ENCODE measurements at regions not wholly inside any gene's neighbourhood (a gene's known extent, or its start where the extent isn't known, plus 50 kb on each side); places are given as distances from the start of the nearest gene placed in this dataset.

GRCh38 chr3:196147116-196147515 lies 64.1 kb downstream of the ZDHHC19 start:
- Mint-ChIP-seq H3K36me3 (ENCODE audit: insufficient read depth in 1 of 3, low read depth in 3 of 3) (peaks cover 0 to 27% (median 4%) of the 10 kb centered on the region in 3 experiments; a peak in 3 of 7 replicates), H3K9me3 (peaks cover 38 to 41% of the 10 kb centered on the region in 2 experiments), H3K27me3 (ENCODE audit: low read depth) (no peaks in the 10 kb centered on the region; the same call in none of the 2 replicates), H3K27ac (peak overlapping the region in 1 of 3 experiments; percentile 6; a peak in 1 of 7 replicates), H3K4me1 (peaks cover 19 to 29% of the 10 kb centered on the region in 2 experiments), H3K4me3 (no peak overlapping the region)
- H3K9ac ChIP-seq (ENCODE audit: extremely low read depth, insufficient read length, low read length): no peak overlapping the region
- H3K23ac ChIP-seq (ENCODE audit: insufficient read length, low read depth, low read length): no peak overlapping the region
- no peak overlapping the region for H2AFZ ChIP-seq (ENCODE audit: low read length)
- H3K4me2 ChIP-seq (ENCODE audit: insufficient read depth, insufficient read length, low read length): no peak overlapping the region
- H3T11ph ChIP-seq (ENCODE audit: low read length): no peak overlapping the region
- no peak overlapping the region for H4K5ac ChIP-seq (ENCODE audit: insufficient read length, low read depth, low read length)
- H2BK15ac ChIP-seq (ENCODE audit: low read depth, low read length): no peak overlapping the region
- no peaks in the 10 kb centered on the region for H3K27me3 ChIP-seq (ENCODE audit: insufficient read depth, low read length)
- no peak for TF ChIP-seq CTCF (conservative IDR thresholded peaks at IDR 0.05)
- no peak overlapping the region for H2AK5ac ChIP-seq (ENCODE audit: insufficient read length, low read length)
- H4K91ac ChIP-seq (ENCODE audit: insufficient read length, low read depth, low read length): no peak overlapping the region
- no peak overlapping the region for H2BK120ac ChIP-seq (ENCODE audit: low read depth, low read length, poor library complexity, severe bottlenecking)
- H2BK20ac ChIP-seq (ENCODE audit: low read depth, low read length, poor library complexity, severe bottlenecking): no peak overlapping the region
- no peak overlapping the region for H2BK12ac ChIP-seq (ENCODE audit: insufficient read length, low read depth, low read length)
- H3K79me2 ChIP-seq (ENCODE audit: insufficient read depth, low read length): no peaks in the 10 kb centered on the region
- H2BK5ac ChIP-seq (ENCODE audit: insufficient read length, low read length): no peak overlapping the region
- peaks cover 3% of the 10 kb centered on the region; the same call in 1 of the 2 replicates for H3K4me1 ChIP-seq (ENCODE audit: insufficient read depth, low read length)
- H3K4ac ChIP-seq (ENCODE audit: low read depth, low read length): no peak overlapping the region
- H4K8ac ChIP-seq (replicated peaks; ENCODE audit: insufficient read length, low read depth, low read length): no peak overlapping the region
- no peak overlapping the region for H3K18ac ChIP-seq (ENCODE audit: insufficient read length, low read depth, low read length)
- no peak overlapping the region for H3K56ac ChIP-seq (ENCODE audit: insufficient read length, low read depth, low read length)
- no peaks in the 10 kb centered on the region for H3K9me3 ChIP-seq (ENCODE audit: control insufficient read depth, low read depth, low read length)
- H3K79me1 ChIP-seq (ENCODE audit: insufficient read depth, low read depth, low read length, poor library complexity, severe bottlenecking): no peaks in the 10 kb centered on the region
- DNase-seq: no peak
- WGBS (ENCODE audit: extremely low coverage, insufficient read length, low lambda C conversion rate): no CpG with 5 or more reads among the region's 2 CpGs
- no peaks in the 10 kb centered on the region for H4K20me1 ChIP-seq (ENCODE audit: control insufficient read depth, insufficient read depth, insufficient read length)
- no peak overlapping the region for H3K14ac ChIP-seq (ENCODE audit: insufficient read depth, low read length)
- H3K27ac ChIP-seq (ENCODE audit: insufficient read length, low read depth, low read length): no peak overlapping the region
- H3K23me2 ChIP-seq (ENCODE audit: insufficient read length, low read depth, low read length, poor library complexity, severe bottlenecking): no peaks in the 10 kb centered on the region

Data from H9 (cell line).